Nephron (organoid): ENCODE measurements at regions not wholly inside any gene's neighbourhood (a gene's known extent, or its start where the extent isn't known, plus 50 kb on each side); places are given as distances from the start of the nearest gene placed in this dataset.

Experiments used
- H3K27ac Mint-ChIP-seq, 3 experiments: 2 replicates each; pipeline ENCODE4 v1.8.0; 2020; ENCODE audit warnings: mixed read lengths in 3 of 3, mild to moderate bottlenecking in 2 of 3, moderate library complexity in 1 of 3
- H3K27me3 Mint-ChIP-seq: 2 replicates; pipeline ENCODE4 v1.8.0; 2021; ENCODE audit warnings: low read depth, mild to moderate bottlenecking, moderate library complexity, mixed read lengths
- H3K36me3 Mint-ChIP-seq: 2 replicates; pipeline ENCODE4 v1.8.0; 2020; ENCODE audit warnings: low read depth, mixed read lengths
- H3K4me1 Mint-ChIP-seq: 2 replicates; pipeline ENCODE4 v1.8.0; 2020; ENCODE audit warnings: mixed read lengths
- H3K4me3 Mint-ChIP-seq, 3 experiments: 2 replicates each; pipeline ENCODE4 v1.8.0; 2020; ENCODE audit warnings: mild to moderate bottlenecking in 3 of 3, mixed read lengths in 3 of 3, moderate library complexity in 2 of 3
- H3K9me3 Mint-ChIP-seq: 2 replicates; pipeline ENCODE4 v1.8.0; 2020; ENCODE audit warnings: mixed read lengths
- CTCF ChIP-seq, 3 experiments: fragments of 200-600 bp; sonication (generic); IDR thresholded peaks; one replicate each; pipeline ENCODE4 v1.5.0; 2021; ENCODE audit warnings: antibody characterized with exemption in 3 of 3; ENCODE audit not compliant: unreplicated experiment in 3 of 3

DNA sequence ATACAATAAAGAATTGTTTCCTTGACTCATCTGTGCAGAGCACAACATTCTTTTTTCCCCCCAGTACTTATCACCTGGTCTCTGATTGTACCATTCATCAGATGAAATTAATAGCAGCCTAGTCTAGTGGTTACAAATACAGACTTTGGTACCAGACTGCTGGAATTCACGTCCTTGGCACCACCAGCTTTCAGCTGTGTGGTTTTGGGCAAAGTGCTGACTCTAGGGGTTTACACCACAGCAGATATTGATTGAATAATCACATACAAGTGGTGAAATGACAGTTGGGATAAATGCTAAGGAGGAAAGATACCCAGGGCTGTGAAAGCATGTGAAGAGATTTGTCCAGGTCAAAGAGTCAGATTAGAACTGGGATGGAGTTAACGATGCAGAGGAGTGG is 79.3 kb upstream of the ATP10B start:
- no peak for TF ChIP-seq CTCF (IDR thresholded peaks at IDR 0.05; ENCODE audit: unreplicated experiment in 3 of 3)
- peaks cover 19% of the 10 kb centered on the region for H3K27me3 Mint-ChIP-seq
- no peaks in the 10 kb centered on the region for H3K36me3 Mint-ChIP-seq
- H3K4me1 Mint-ChIP-seq: peaks cover 22% of the 10 kb centered on the region
- no peaks in the 10 kb centered on the region for H3K9me3 Mint-ChIP-seq
- no peak overlapping the region for H3K27ac Mint-ChIP-seq
- H3K4me3 Mint-ChIP-seq: no peak overlapping the region

- H3K36me3 Mint-ChIP-seq: no peaks in the 10 kb centered on the region
- H3K4me1 Mint-ChIP-seq: peaks cover 25% of the 10 kb centered on the region
- H3K27ac Mint-ChIP-seq: peak overlapping the region; percentile 26 to 86 (median 27)
- H3K4me3 Mint-ChIP-seq: no peak overlapping the region
- H3K27me3 Mint-ChIP-seq: peaks cover 19% of the 10 kb centered on the region
- no peak for TF ChIP-seq CTCF (IDR thresholded peaks at IDR 0.05; ENCODE audit: unreplicated experiment in 3 of 3)
- no peaks in the 10 kb centered on the region for H3K9me3 Mint-ChIP-seq
These were observed 78.4 kb upstream of the ATP10B start for GRCh38 chr5:160930406-160930805.

DNA sequence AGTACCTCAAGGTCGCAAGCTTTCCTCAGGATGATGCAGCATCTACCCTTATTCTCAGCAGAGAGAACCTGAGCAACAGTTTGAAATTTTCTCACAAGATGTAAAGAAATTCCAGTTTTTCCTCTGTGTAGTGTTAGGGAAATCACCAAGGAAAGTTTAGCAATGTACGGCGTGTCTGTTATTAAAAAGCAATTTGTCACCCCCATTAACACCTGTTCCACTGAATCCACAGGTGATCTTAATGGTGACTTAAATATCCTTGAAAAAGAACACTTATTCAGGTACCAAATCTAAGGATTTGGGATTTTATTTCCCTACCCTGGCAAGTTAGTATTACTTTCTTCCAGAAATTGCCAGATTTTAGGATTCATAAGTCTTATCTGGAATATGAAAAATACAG is 77.9 kb upstream of the ATP10B start:
- Mint-ChIP-seq H3K27me3 (peaks cover 19% of the 10 kb centered on the region), H3K4me1 (peaks cover 25% of the 10 kb centered on the region)

DNA sequence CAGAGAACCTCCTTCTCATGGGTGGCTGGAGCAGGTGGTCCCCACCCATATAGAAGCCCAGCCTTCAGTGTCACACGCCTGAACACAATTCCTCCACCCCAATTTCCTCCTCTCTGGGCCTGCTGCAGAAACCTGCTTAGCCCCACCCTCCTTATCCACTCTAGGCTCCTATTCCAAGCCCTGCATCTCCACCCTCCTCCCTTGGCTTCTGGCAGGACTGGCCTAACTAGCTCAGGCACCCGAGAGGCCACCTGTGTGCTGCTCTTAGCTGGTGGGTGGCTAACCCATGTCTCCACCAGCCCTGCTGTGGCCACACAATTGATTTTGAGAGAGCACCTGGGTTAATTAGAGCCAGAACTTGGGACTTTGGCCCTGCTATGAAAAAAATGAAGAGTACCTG is 77.3 kb upstream of the ATP10B start:
- no peaks in the 10 kb centered on the region for H3K36me3 Mint-ChIP-seq
- no peaks in the 10 kb centered on the region for H3K9me3 Mint-ChIP-seq
- no peak overlapping the region for H3K4me3 Mint-ChIP-seq
- H3K27me3 Mint-ChIP-seq: peaks cover 19% of the 10 kb centered on the region
- no peak for TF ChIP-seq CTCF (IDR thresholded peaks at IDR 0.05; ENCODE audit: unreplicated experiment in 3 of 3)
- peaks cover 25% of the 10 kb centered on the region for H3K4me1 Mint-ChIP-seq
- H3K27ac Mint-ChIP-seq: no peak overlapping the region

More for the DNA sequence above, 77.9 kb upstream of the ATP10B start:
- Mint-ChIP-seq H3K36me3 (no peaks in the 10 kb centered on the region), H3K9me3 (no peaks in the 10 kb centered on the region), H3K4me3 (no peak overlapping the region), H3K27ac (peak overlapping the region in 1 of 3 experiments; percentile 26)
- no peak for TF ChIP-seq CTCF (IDR thresholded peaks at IDR 0.05; ENCODE audit: unreplicated experiment in 3 of 3)

DNA sequence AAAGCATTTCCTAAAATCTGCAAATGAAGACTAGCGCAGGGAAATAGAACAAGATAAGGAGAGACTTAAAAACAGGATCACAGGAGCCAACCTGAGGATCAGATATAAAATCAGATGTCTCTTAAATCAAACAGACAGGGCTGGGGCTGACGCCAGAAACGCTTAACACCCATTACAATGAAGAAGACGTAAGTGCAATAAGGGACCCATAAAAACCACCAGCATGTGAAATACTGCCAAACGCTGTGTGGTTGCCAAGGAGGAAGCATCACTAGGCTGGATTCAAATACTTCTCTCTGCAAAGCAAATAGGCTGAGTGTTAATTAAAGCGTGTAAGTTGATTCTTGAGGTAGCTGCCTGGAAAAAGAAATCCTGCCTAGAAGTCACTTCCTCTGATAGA is 74.4 kb upstream of the ATP10B start:
- Mint-ChIP-seq H3K4me3 (no peak overlapping the region), H3K27ac (peak overlapping the region in 2 of 3 experiments; percentile 19 to 36), H3K27me3 (peaks cover 20% of the 10 kb centered on the region), H3K9me3 (no peaks in the 10 kb centered on the region), H3K36me3 (no peaks in the 10 kb centered on the region), H3K4me1 (peaks cover 25% of the 10 kb centered on the region)
- TF ChIP-seq CTCF (IDR thresholded peaks at IDR 0.05; ENCODE audit: unreplicated experiment in 3 of 3): no peak

DNA sequence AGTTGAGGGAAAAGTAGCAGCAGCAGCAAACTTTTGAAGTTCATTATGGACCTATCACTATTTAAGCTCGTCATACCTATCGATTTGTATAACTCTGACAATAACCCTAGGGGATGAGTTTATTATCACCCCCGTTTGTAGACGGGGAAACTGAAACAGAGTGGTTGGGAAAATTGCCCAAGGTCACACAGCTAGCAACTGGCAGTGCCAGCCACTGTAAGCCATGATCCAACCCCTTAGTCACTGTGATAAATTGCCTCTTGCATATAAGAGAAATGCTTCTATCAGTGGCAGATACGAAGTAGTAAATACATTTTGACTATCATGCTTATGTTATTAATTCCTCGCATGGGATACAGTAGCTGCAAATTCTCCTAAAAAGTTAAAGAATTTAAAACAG is 73.3 kb upstream of the ATP10B start:
- no peak overlapping the region for H3K27ac Mint-ChIP-seq
- peaks cover 13% of the 10 kb centered on the region for H3K27me3 Mint-ChIP-seq
- TF ChIP-seq CTCF (IDR thresholded peaks at IDR 0.05; ENCODE audit: unreplicated experiment in 3 of 3): no peak
- peaks cover 19% of the 10 kb centered on the region for H3K4me1 Mint-ChIP-seq
- no peak overlapping the region for H3K4me3 Mint-ChIP-seq
- H3K36me3 Mint-ChIP-seq: no peaks in the 10 kb centered on the region
- H3K9me3 Mint-ChIP-seq: no peaks in the 10 kb centered on the region
